ENCODE measurements at regions not wholly inside any gene's neighbourhood (a gene's known extent, or its start where the extent isn't known, plus 50 kb on each side); places are given as distances from the start of the nearest gene placed in this dataset.

DNA sequence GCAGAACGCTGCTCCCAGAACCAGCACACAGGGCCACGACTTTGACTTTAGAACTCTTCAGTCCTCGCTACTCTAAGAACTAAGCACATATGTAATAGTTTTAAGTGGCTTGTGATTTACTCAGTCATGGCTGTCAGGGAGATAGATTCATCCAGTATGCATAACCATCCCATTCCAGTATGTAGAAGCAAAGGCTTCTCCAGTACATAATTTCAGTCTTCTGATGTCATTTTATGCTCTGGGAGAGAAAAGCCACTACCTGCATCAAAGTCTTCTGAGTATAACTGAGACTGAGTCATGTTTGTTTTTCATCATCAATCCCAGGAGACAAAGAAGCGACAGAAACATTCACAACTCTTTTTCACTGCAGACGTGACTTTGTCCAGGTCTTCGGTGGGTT is 885.7 kb downstream of the PLA2G4A start:
- TF ChIP-seq, protein P1, sequence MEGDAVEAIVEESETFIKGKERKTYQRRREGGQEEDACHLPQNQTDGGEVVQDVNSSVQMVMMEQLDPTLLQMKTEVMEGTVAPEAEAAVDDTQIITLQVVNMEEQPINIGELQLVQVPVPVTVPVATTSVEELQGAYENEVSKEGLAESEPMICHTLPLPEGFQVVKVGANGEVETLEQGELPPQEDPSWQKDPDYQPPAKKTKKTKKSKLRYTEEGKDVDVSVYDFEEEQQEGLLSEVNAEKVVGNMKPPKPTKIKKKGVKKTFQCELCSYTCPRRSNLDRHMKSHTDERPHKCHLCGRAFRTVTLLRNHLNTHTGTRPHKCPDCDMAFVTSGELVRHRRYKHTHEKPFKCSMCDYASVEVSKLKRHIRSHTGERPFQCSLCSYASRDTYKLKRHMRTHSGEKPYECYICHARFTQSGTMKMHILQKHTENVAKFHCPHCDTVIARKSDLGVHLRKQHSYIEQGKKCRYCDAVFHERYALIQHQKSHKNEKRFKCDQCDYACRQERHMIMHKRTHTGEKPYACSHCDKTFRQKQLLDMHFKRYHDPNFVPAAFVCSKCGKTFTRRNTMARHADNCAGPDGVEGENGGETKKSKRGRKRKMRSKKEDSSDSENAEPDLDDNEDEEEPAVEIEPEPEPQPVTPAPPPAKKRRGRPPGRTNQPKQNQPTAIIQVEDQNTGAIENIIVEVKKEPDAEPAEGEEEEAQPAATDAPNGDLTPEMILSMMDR (IDR thresholded peaks at IDR 0.05; ENCODE audit: extremely low read depth, missing control alignments), result no peak
- no peak for DNase-seq (ENCODE audit: low spot score)

DNA sequence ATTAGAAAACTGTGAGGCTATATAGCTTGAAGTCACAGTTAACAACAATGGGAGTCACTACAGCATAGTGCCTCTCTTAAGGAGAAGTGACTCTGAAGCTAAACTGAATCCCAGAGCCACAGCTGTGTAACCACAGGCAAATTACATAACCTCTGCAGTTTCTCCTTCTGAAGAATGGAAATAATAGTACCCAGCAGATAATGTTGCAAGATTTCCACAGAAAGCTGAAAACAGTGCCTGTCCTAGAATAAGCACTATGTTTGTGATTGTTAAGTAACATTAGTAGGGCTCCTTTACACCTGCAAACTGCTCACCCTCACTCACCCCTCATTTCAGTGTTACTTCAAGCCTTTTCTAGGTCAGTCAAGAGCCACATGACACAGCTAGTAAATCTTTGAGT is 886.7 kb downstream of the PLA2G4A start:
- TF ChIP-seq, protein P1 (IDR thresholded peaks at IDR 0.05; ENCODE audit: extremely low read depth, missing control alignments), result no peak
- DNase-seq (ENCODE audit: low spot score), result no peak

DNA sequence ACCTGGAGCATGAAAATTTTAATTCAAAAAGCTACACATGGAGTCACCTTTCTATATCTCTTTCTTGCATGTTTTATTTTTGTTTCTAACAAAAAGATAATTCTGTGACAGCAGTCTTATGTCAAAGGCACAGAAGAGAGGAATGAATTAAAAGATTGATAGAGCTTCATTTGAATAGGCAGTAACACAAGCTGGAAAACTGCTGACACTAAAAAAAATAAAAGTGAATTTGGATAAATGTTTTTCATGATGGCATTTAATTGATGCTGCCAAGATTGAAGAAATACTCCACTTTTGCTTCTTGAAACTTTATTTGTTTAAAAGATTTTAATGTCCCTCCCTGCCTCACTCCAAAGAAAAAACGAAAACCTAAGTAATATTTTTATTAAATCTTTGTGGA is 887.4 kb downstream of the PLA2G4A start:
- TF ChIP-seq, protein P1 (IDR thresholded peaks at IDR 0.05; ENCODE audit: extremely low read depth, missing control alignments), result no peak

DNA sequence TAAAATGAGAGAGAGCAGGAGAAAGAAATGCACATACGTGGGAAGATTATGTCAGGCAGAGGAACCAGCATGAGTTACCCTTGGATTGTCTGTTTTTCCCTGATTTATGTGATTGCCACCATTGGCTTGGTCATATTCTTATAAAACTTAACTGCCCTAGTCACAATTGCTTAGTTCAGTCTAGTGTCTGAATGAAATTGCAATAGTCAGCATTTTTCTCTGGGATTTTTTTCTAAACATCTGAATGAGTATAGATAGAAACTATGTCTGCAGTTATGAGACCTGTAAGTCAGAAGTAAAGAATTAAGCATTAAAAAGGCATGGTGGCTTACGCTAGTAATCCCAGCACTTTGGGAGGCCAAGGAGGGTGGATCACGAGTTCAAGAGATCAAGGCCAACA is 889.8 kb downstream of the PLA2G4A start:
- TF ChIP-seq, protein P1 (IDR thresholded peaks at IDR 0.05; ENCODE audit: extremely low read depth, missing control alignments), result no peak
- no peak for DNase-seq (ENCODE audit: low spot score)

More for the DNA sequence above, 887.4 kb downstream of the PLA2G4A start:
- DNase-seq (ENCODE audit: low spot score), result no peak

DNA sequence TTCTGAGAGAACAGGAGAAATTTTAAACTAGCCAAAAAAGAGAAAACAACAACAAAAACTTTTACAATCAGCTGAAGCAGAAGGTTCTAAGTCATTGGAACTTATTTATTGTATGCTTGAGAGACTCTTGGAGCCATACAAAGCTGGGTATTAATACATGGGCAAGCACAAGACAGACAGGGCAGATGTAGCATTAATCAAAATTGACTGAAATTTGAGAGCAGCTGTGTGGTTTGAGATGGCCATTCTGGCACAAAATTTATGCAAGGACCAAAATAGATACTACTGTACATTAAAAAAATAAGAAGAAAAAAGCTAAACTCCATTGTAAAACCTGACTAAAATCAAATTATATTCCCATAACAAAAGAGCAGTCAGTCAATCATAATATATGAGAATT is 892.5 kb downstream of the PLA2G4A start:
- DNase-seq (ENCODE audit: low spot score), result no peak
- TF ChIP-seq, protein P1 (IDR thresholded peaks at IDR 0.05; ENCODE audit: extremely low read depth, missing control alignments), result no peak

DNA sequence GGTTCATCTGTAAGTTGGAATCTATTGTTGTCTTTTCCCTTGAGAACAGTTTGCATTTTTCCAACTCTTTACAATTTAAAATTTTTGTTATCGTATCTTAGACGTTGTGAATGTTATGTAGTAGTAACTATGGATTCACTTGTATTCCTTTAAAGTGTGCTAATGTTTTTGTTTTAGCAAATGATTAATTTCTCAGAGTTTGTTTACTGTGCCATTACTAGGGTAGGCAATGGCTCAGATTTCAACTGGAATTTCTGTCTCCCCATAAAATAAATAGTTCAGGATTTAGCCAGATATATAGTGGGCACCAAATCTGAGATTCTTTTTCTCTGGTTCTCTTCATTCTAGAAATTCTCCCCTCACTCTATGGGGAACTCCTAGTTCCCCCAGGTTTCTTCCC is 896.5 kb downstream of the PLA2G4A start:
- TF ChIP-seq, protein P1 (IDR thresholded peaks at IDR 0.05; ENCODE audit: extremely low read depth, missing control alignments), result no peak

DNA sequence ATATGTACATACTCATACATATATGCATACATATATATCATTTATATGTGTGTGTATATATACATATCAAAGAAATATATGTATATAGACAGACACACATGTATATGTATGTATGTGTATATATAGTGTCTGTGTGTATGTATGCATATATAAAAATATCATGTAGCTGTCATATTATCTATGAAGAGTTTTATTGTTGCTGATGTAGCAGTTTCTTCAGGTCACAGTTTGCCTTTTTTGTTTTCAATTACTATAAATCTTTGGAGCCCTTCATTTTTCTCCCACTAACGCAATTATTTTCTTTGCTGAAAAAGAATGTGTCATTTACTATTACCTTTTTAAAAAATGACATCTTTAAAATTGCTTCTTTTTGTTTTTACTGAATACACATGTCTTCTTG is 904.5 kb downstream of the PLA2G4A start:
- TF ChIP-seq, protein P1 (IDR thresholded peaks at IDR 0.05; ENCODE audit: extremely low read depth, missing control alignments), result no peak

More for the DNA sequence above, 896.5 kb downstream of the PLA2G4A start:
- DNase-seq (ENCODE audit: low spot score), result no peak

More for the DNA sequence above, 904.5 kb downstream of the PLA2G4A start:
- DNase-seq (ENCODE audit: low spot score), result no peak
